NCI-H2107 (cell line): ENCODE measurements at regions not wholly inside any gene's neighbourhood (a gene's known extent, or its start where the extent isn't known, plus 50 kb on each side); places are given as distances from the start of the nearest gene placed in this dataset.

Experiments
- DNase-seq: peaks from one replicate; lab custom pipeline; 2025; lab: John Stamatoyannopoulos, UW

DNA sequence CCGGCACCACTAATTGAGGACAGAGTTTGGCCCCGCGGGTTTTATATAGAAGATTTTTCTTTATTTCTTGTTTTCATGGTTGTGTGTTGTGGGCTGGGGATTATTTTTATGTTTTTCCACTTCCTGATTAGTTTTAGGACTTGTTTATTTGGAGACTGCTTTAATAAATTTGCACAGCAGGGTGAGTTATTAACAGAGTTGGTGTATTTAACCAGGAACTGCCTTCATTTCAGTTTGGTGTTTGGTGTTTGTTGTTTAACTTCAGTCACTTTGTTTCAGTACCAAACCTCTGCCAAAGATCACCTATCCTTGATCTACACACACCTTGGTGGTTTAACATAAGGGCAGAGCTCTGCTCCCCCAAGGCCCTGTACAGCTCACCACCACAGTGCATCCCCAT is 103.5 kb upstream of the LMO4 start:
- DNase-seq: no peak

DNA sequence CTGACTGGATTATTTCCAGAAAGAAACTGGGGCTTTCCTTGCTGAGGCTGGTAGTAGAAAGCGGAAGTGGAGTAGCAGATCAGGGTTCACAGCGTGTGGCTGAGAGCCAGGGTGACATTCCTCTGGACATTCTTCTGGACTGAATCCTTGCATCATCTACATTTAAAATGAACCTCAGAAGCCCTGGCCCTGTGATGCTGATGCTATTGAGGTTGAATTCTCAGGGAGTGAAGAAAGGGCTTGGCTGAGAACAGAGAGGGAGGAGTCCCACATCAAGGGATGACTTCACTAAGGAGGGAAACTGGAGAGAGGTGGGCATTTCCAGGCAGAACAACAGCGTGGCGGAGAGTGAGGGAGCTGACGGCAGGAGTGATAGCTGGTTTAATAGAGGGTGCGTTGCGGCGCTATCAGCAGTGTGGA is 102.3 kb upstream of the LMO4 start:
- no peak for DNase-seq

DNA sequence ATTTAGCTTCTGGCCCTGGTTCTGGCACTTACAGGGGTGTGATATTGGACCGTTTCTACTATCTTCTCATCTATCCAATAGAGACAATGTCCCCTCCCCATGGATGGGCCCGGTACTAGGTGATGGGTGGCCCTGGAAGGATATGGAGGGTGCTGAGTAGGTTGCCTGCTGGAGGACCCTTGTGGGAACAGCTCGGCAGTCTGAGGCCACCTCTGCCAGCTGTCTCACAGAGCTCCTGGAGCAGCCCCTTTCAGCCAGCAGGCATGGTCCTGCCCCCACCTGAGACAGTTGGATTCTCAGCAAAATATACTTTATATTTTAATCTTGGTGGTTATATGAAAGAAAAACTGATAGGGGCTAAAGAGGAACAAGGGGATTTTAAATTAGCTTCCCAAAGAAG is 101.0 kb upstream of the LMO4 start:
- DNase-seq: no peak

DNA sequence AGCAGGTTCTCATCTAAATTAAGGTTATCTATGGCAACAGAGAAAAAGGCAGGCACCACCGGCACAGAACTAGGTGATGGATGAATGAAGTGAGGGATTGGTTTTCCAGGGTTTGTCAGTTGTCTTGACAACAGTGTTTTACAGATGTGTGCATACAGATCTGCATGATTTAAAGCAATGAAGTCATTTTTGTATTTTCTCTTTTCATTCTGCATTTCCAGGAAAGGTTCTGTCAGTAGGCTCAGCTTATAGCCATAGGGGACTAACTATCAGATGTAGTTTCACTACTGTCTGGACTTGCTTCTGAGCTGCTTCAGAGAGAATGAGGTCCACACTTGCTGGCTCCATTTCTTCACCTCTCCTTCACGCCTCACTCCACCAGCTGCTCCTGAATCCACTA is 98.2 kb upstream of the LMO4 start:
- DNase-seq: no peak

DNA sequence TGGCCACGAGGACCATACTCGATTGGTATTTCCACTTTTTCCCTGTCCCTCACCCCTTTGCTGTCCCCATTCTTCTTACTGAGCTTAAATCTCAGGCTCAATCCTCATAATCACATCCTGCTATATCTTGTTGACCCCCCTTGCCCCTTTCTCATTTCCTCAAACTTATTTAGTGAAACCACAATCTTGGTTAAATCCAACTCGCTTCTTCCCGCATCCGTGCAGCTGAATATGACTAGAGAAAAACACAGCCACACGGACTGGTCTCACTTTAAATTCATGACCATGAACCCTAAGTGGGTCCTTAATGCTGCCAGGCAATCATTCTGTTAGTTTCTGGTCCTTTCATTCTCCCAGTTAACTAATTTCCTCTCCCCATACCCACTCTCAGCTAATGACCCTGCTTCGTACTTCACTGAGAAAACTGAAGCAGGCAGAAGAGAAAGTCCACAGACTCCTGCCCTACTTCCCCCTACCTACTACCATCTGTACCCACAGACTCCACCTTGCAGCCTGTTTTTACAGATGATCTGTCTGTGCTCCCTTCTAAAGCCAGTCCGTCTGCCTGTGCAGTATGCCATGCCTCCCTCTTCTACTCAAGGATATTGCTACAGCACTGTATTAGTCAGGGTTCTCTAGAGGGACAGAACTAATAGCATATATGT is 96.8 kb upstream of the LMO4 start:
- DNase-seq: no peak

DNA sequence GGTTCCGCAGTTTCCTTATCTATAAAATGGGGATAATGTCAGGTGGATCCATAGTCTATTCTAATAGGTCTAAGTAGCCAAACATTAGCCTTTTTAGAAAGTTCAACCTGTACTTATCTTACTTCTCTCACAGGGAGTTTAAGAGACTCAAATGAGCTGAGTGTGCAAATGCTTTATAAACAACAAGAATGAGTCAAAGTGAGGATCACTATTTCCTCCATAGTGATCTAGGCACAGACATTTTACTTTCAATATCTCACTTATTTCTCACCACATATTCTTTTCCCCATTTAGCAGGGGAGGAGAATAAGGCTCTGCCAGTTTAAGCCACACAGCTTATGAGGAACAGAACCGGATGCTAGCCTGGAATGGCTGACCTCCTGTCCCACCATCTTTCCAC is 92.1 kb upstream of the LMO4 start:
- DNase-seq: no peak

DNA sequence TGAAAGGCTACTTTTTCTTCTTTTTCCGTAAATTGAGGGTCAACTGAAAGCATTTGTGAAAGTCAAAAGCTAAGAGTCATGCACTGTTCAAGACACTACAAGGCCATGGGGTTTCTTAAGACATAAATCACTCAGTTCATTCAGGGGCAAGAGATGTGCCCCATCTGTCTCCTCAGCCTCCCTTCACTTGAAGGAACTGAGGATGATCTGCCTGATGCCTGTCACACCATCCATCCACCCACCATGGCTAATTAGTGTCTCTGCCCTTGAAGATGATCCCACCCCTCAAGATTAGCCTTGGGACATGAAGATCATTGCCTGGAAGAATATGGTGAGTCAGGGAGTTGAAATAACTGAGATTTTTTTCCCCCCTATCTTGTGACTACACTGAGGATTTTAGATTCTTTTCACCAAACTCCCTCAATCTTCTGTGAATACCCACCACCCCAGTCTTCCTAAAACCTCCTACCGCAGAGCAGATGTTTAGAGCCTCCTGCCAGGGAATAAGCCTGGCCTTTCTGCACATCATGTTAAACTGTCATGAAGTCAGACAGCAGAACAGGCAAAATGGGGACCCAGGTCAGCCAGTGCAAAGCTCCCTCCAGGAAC is 88.6 kb upstream of the LMO4 start:
- no peak for DNase-seq

DNA sequence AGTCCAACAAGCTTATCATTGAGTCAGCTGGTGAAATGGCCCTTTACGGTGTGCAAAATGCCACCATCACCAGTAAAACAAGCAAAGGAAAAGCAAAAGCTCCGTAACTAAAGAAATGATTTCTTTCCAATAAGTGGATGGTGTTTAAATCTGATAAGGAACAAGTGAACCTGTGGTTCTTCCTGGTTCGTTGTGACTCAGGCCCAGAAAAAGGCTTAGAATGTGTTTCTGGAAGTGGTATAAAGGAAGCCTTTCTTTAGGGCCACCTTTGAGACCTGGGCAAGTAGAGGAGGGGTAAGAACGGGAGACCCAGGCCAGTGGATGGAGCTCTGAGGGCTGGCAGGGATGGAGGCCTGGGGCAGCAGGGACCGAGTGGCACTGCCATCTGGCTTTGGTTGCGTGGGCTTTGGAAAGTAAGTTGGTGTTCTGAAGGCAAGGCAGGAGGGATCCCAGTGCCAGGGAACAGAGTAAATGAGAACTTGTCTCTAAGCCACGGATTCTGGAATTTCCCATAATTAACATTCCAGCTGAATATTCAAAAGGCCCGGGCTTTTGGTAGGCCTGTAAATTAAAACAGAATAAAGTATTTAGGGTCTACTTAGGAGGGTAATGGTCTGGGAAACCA is 87.9 kb upstream of the LMO4 start:
- no peak for DNase-seq

DNA sequence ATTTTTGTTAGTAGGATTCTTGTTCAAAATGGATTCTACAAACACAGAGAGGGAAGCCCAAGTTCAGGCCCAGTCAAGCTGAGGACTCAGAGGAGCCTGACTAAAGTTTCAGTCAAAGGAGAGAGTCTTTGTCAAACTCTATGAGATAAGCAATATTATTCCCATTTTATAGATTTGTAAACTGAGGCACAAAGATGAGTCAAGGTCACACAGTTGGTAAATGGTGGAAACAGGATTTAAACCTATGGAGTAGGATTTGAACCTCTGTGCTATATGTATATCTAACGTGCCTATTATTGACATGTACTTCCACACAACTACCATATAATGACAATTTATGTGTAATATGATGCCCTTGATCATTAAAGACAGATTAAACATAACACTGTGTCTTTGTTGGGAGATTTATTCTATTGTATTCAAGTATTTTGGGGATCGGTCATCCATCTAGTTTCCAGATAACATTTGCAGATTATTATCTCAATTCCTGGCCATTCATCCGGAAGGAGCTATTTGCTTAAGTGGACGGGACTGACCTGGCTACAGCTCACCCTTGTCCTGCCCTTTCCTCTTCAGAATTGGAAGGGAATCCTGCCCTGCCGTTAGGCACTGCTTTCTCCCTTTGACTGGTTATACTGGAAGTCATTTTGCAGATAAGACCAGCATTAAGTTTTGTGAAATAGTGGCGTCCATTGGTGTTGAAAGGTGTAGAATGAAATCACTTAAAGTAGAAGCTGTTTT is 86.1 kb upstream of the LMO4 start:
- DNase-seq: no peak

DNA sequence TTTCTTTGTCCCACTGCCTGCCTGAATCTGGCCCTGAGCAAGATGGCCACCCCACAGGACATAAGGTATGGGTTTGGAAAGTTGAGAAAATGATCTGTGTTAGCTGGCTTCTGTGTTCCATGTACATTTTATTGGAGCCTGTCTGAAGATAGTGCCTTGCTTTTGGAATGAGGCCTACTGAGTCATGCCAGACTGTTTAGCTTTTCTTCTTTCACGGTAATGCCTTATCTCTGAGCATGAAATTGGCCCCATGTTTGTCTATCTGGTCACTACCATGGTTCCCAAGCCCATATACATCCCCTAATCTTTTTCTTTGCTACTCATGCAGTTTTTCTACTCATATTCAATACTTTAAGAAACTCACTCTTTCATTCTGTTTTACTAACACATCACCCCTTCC is 85.1 kb upstream of the LMO4 start:
- DNase-seq: no peak

DNA sequence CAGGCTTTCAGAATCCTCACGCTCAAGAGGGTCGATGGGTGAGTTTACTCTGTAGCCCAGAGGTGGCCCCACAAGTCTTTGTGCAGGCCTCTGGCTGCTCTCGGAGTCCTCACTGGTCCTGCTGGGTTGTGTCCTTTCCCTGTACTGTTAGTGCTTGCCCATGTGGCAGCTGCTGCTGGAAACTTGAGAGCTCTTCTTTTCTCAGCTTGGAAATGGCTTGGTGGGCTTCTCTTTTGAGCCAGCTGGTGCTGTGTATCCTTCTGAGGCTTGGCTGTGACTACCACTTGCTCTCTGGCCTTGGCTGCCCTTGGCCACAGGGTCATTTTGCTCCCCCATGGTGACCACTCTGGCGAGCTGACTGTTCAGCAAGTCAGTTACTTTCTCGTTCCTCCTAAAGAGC is 82.2 kb upstream of the LMO4 start:
- no peak for DNase-seq

DNA sequence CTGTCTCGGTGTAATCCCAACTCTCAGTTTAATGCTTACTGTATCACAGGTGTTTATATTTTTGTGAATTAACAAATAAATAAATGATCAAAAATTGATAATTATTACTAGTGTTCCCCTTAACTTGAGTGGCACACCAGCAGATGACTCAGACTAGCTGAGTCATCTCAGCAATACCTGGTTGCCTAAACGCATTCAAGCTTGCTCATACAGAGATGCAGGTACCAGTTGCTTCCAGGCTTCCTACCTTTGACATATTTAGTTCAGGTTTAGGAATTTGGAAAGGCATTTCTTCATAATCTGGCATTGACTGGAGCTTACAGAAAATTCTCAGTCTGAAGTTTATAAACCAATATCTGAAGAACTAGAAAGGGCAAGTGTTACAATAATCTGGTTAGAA is 78.9 kb upstream of the LMO4 start:
- no peak for DNase-seq

DNA sequence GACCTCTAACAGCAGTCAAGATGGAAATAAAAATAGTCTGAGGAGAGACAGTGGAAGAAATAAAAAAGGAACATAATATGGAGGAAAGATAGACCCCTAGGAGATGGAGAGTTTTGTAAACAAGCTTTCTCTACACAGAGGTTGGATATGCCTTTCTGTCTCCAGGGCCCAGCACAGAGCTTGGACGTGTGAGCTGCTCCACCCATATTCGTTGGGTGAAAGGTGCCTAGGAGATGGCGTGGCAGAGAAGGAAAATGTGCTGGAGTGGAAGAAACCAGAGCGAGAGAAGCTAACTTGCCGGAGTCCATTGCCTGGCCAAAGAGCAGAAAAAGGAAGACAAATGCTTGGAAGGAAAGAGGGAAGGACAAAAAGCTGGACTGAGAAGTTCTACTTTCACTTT is 78.3 kb upstream of the LMO4 start:
- DNase-seq: no peak

DNA sequence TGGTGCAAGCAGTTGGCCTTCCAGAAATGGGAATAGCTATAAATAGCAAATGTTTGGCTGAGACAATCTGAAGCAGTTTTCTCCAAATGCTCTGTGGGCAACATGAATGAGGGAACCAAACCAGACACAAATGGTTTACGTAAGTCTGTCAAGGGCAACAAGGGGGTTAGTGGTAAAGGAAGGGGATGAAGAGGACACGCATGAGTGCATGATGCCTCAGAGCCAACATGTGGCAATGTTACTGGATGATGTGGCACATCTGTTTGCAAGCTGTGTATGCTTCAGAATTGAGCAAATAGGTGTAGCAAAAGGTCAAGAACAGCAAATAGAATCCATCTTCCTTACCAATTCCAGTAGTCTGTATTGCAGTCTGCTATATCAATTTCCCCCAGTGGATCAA is 76.3 kb upstream of the LMO4 start:
- DNase-seq: no peak

DNA sequence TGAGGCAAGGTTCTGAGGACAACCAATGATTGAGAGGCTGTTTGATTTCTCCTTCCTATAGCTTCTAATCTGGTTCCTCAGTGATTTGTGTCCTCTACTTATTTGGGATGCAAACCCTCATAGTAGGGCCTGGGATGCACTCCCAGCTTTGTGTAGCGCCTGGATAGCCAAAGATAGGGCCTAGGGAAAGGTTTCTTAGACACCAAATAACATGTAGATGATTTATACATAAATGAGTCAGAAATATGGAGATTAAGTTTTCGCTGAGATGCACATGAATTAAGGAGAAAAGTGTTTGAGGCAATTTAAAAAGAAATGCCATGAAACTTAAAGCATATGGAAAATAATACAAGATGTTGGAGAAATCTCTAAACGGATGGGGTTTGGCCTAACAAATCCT is 66.0 kb upstream of the LMO4 start:
- no peak for DNase-seq

DNA sequence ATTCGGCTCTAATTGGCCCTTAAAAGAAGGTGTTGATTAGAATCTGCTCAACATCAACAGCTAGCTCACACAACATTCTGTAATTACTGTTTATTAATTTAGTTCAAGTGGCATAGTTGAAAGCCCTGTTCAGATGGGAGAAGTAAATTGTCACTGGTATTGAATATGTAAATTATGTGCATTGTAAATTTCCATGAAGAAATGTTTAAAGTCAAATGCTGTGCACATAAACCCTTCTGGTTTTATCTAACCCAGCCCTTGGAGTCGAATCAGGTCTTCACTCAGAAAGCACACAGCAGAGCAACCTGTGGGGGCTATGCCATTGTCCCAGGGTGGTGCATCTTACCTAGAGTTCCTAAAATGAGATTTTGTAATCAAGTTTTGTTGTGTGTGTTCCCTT is 65.4 kb upstream of the LMO4 start:
- DNase-seq: no peak

DNA sequence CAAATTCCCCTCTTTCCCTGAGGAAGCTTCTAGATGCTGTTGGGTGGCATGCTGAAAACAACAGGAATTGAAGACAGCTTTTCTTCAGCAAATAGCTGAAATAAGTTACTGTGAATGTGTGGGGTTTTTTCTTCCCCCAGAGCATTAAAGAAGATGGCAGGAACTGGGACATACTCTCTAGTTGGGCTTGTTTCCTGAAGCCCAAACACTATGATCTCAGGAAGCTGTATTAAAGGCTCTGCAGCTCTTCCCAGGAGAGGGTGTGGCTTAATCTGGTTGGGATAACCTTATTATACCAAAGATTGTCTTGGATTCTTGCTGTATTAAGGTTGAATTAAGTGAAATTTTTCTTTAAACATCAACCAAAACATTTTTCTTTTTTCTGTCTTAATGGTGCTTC is 64.9 kb upstream of the LMO4 start:
- no peak for DNase-seq

DNA sequence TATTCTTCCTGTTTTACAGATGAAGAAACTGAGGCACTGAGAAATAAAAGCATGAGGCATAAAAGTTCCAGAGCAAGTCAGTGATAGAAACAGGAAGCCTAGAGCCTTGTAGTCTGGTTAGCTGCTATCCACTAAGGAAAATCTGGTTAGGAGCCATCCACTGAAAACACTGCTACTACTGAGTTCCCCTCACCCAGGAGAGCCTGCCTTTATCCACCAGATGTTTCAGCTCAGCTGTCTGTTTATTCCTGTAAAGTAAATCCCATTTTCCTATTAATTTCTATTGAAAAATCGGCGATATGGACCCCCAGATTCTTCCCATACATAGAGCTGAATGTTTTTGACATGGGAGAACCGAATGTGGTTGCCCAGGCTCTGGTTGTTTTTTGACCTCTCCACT is 63.7 kb upstream of the LMO4 start:
- DNase-seq: no peak

DNA sequence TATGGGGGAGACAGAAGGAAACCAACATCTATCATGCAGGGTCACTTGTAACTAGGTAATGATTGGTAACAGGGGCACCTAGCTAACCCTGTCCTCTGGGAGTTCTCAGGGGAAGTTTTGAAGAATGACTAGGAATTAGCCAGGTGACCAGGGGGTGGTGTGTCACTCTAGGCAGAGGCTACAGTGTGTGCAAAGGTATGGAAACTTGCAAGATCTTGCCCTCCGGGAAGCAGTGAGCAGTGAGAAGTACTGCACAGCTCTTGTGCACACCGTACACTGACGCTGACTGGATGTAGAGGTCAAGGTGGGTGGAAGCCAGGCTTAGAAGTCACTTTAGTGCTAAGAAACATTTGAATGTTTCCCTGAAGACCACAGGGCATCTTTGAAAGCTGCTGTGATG is 62.9 kb upstream of the LMO4 start:
- no peak for DNase-seq

DNA sequence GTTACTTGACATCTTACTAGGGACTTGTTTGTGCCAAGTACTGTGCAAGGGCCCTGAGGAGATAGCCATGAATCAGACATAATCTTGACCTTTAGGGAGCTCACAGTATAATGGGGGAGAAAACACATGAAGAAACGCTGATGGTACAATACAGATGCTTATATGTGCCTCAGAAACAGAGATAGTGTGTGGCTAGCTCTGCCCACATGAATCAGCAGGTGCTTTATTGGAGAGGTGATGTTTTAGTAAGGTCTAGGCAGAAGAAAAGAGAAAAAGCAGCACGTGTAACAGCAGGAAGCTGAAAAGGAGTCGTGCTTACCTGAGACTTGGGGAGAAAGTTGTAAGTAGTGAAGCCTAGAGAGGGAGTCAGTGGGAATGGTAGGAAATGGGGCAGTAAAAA is 60.6 kb upstream of the LMO4 start:
- no peak for DNase-seq

DNA sequence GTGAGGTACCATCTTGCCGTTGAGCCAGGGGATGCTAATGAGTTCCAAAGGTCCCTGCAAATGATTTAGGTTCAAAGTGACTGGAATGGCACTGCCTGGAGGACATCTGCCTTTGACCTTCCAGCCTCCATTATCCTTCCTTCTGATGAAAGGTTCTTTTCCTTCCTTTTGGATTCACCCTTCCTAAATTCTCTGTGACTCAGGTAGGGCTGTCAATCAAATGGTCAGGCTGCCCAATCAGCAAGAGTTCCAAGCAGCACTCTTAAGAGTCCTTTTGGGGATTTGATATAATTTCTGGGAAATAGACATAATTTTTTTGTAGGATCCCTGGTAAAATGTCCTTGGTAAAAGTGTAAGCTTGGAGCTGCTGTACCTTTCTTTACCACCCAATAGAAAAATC is 58.8 kb upstream of the LMO4 start:
- DNase-seq: no peak

DNA sequence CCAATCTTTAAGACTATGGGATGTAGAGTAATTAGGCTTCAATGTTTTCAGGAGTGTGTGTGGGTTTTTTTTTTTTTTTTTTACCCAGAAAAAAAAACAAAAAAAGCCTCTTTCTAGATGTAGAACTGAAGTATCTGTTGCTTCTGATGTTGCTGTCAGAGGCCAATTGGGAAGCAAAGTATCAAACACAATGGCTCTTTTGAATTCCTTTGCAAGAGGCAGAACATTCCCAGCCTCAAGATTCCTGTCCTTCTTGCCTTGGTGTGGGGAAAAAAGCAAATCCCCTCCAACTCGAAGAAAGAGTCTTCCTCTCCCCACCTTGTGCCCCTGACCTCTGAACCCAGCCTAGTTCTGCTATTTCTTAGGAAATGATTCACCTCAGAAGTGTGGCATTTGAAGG is 55.4 kb upstream of the LMO4 start:
- DNase-seq: no peak

DNA sequence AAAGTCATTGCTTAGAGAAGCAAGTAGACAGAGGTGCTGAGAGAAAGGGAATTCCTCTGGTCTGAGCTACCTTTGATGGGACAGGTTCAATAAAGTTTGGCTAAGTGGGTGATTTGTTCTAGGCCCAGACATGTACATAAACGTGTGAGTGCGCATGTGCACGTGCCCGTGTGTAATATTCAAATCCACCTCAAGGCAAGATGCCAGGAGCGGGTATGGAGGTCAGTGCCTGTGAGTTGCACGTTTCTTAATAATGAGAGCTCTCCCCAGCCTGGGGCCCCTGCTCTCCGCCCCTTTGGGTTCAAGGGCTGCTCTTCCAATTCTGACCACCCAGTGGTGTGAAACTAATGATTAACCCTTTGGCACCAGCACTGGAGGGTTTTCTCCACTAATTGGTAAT is 53.8 kb upstream of the LMO4 start:
- no peak for DNase-seq
